ENCODE measurements at regions not wholly inside any gene's neighbourhood (a gene's known extent, or its start where the extent isn't known, plus 50 kb on each side); places are given as distances from the start of the nearest gene placed in this dataset.

GRCh38 chr1:115419571-115419970, 81.5 kb upstream of the NGF start:
- TF ChIP-seq TAF1 (IDR thresholded peaks at IDR 0.05; ENCODE audit: borderline replicate concordance, insufficient read depth, low read length) (no peak), REST (IDR thresholded peaks at IDR 0.05; ENCODE audit: insufficient read depth in 1 of 2, low read depth in 2 of 2, low read length in 2 of 2) (no peak), POLR2AphosphoS5 (IDR thresholded peaks at IDR 0.05; ENCODE audit: low read depth, low read length) (no peak)
